Parathyroid adenoma (tissue), 2 donors: ENCODE measurements at regions not wholly inside any gene's neighbourhood (a gene's known extent, or its start where the extent isn't known, plus 50 kb on each side); places are given as distances from the start of the nearest gene placed in this dataset.
"Not testable (repeated sequence)": the region's sequence is repeated elsewhere in the genome, so short reads cannot be mapped to it uniquely, and the experiment has no call there.

Experiments used
- H2AFZ ChIP-seq: fragments of 300-600 bp; sonication (generic); one replicate; pipeline ENCODE4 v1.7.0; 2017; ENCODE audit warnings: antibody characterized with exemption, mild to moderate bottlenecking
- H3K27ac ChIP-seq: fragments of 300-600 bp; sonication (generic); one replicate; pipeline ENCODE4 v1.7.0; 2017
- H3K27me3 ChIP-seq: fragments of 300-600 bp; sonication (generic); one replicate; pipeline ENCODE4 v1.7.0; 2017; ENCODE audit warnings: low read length; ENCODE audit not compliant: control insufficient read depth, insufficient read depth
- H3K36me3 ChIP-seq: fragments of 300-600 bp; sonication (generic); one replicate; pipeline ENCODE4 v1.7.0; 2017; ENCODE audit warnings: low read length; ENCODE audit not compliant: control insufficient read depth, insufficient read depth
- H3K4me1 ChIP-seq: fragments of 300-600 bp; sonication (generic); one replicate; pipeline ENCODE4 v1.7.0; 2017; ENCODE audit warnings: control low read depth
- H3K4me2 ChIP-seq: fragments of 300-600 bp; sonication (generic); one replicate; pipeline ENCODE4 v1.7.0; 2017; ENCODE audit warnings: low read length
- H3K4me3 ChIP-seq: fragments of 300-600 bp; sonication (generic); one replicate; pipeline ENCODE4 v1.7.0; 2017; ENCODE audit warnings: low read depth, low read length
- H3K79me2 ChIP-seq: fragments of 300-600 bp; sonication (generic); one replicate; pipeline ENCODE4 v1.7.0; 2017; ENCODE audit warnings: control low read depth
- H3K9ac ChIP-seq: fragments of 300-600 bp; sonication (generic); one replicate; pipeline ENCODE4 v1.7.0; 2017; ENCODE audit warnings: mild to moderate bottlenecking
- H3K9me3 ChIP-seq: fragments of 300-600 bp; sonication (generic); one replicate; pipeline ENCODE4 v1.7.0; 2017; ENCODE audit warnings: low read length; ENCODE audit not compliant: control insufficient read depth
- TF ChIP-seq, protein P1 (sequence below): fragments of 300-600 bp; sonication (generic); IDR thresholded peaks from one replicate; pipeline ENCODE4 v1.7.0; 2017; ENCODE audit warnings: antibody characterized with exemption, mild to moderate bottlenecking
- donor health status: primary hyperparathyroidism.

DNA sequence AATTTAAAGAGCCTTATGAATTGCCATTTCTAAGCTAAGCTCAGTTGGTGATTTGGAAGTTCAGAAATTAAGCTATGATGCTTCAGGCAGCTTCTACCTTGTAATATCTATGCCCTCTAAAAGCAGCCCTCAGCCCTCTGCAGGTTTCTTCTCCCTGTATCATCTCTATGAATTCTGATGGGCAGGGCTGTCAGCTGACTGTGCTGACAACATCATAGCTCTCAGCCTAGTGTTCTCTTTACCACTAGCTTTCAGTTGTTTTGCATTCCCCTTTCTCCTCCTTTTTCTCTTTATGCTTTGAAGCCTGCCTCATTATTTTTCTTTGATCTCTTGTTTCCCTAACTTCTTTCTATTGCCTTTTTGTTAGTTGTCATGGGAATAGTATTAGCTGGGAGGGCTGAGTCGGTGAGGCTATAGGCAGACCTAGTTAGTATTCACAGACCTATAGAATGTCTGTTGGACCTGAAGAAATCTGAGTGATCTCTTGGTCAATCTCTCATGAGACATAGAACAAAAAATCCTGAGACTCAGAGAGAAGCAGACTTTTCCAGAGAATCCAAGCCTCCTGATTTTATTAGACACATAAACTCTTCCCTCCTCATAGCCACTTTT, 535.4 kb downstream of the RAB38 start:
- no peak overlapping the region for H3K27ac ChIP-seq
- no peaks in the 10 kb centered on the region for H3K36me3 ChIP-seq
- no peak overlapping the region for H3K9ac ChIP-seq
- no peaks in the 10 kb centered on the region for H3K27me3 ChIP-seq
- no peaks in the 10 kb centered on the region for H3K9me3 ChIP-seq
- H2AFZ ChIP-seq, result no peak overlapping the region
- H3K79me2 ChIP-seq, result no peaks in the 10 kb centered on the region
- no peaks in the 10 kb centered on the region for H3K4me1 ChIP-seq
- H3K4me2 ChIP-seq, result no peak overlapping the region
- TF ChIP-seq, protein P1, sequence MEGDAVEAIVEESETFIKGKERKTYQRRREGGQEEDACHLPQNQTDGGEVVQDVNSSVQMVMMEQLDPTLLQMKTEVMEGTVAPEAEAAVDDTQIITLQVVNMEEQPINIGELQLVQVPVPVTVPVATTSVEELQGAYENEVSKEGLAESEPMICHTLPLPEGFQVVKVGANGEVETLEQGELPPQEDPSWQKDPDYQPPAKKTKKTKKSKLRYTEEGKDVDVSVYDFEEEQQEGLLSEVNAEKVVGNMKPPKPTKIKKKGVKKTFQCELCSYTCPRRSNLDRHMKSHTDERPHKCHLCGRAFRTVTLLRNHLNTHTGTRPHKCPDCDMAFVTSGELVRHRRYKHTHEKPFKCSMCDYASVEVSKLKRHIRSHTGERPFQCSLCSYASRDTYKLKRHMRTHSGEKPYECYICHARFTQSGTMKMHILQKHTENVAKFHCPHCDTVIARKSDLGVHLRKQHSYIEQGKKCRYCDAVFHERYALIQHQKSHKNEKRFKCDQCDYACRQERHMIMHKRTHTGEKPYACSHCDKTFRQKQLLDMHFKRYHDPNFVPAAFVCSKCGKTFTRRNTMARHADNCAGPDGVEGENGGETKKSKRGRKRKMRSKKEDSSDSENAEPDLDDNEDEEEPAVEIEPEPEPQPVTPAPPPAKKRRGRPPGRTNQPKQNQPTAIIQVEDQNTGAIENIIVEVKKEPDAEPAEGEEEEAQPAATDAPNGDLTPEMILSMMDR, result no peak
- no peak overlapping the region for H3K4me3 ChIP-seq

- Histone ChIP-seq H3K4me1 (no peaks in the 10 kb centered on the region), H3K79me2 (no peaks in the 10 kb centered on the region), H3K4me2 (no peak overlapping the region), H2AFZ (no peak overlapping the region), H3K4me3 (no peak overlapping the region), H3K27ac (no peak overlapping the region), H3K9me3 (no peaks in the 10 kb centered on the region), H3K27me3 (no peaks in the 10 kb centered on the region), H3K36me3 (no peaks in the 10 kb centered on the region), H3K9ac (no peak overlapping the region)
- TF ChIP-seq, protein P1, result no peak
Observed at GRCh38 chr11:87635001-87635400, 540.2 kb downstream of the RAB38 start.

DNA sequence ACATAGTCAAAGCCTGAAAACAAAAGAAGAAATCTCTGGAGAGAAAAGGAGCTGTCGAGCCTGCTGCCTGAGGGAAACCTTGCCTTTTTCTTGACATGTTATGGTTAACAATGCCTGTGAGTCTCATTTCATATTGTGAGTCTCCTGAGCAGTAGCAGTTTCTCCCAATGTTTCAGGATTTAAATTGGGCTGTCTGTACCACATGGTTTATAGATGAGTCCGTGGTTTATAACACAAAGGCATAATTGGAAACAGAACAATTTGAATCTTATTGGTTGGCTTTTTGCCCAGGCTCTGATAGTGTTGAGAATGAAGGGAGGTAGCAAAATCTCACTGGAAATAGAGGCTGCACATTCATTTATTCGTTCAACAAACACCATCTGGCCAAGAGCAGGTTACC, 540.9 kb downstream of the RAB38 start:
- no peak overlapping the region for H3K27ac ChIP-seq
- H3K79me2 ChIP-seq, result no peaks in the 10 kb centered on the region
- no peak overlapping the region for H2AFZ ChIP-seq
- TF ChIP-seq, protein P1, result no peak
- H3K36me3 ChIP-seq, result no peaks in the 10 kb centered on the region
- no peaks in the 10 kb centered on the region for H3K4me1 ChIP-seq
- H3K9me3 ChIP-seq, result no peaks in the 10 kb centered on the region
- H3K4me3 ChIP-seq, result no peak overlapping the region
- no peak overlapping the region for H3K9ac ChIP-seq
- no peaks in the 10 kb centered on the region for H3K27me3 ChIP-seq
- H3K4me2 ChIP-seq, result no peak overlapping the region

- no peak overlapping the region for H3K27ac ChIP-seq
- no peaks in the 10 kb centered on the region for H3K9me3 ChIP-seq
- H3K79me2 ChIP-seq, result no peaks in the 10 kb centered on the region
- H2AFZ ChIP-seq, result no peak overlapping the region
- no peaks in the 10 kb centered on the region for H3K36me3 ChIP-seq
- H3K4me3 ChIP-seq, result no peak overlapping the region
- TF ChIP-seq, protein P1, result no peak
- H3K27me3 ChIP-seq, result no peaks in the 10 kb centered on the region
- no peak overlapping the region for H3K4me2 ChIP-seq
- H3K4me1 ChIP-seq, result no peaks in the 10 kb centered on the region
- no peak overlapping the region for H3K9ac ChIP-seq
Observed at GRCh38 chr11:87628957-87629356, 546.3 kb downstream of the RAB38 start.

DNA sequence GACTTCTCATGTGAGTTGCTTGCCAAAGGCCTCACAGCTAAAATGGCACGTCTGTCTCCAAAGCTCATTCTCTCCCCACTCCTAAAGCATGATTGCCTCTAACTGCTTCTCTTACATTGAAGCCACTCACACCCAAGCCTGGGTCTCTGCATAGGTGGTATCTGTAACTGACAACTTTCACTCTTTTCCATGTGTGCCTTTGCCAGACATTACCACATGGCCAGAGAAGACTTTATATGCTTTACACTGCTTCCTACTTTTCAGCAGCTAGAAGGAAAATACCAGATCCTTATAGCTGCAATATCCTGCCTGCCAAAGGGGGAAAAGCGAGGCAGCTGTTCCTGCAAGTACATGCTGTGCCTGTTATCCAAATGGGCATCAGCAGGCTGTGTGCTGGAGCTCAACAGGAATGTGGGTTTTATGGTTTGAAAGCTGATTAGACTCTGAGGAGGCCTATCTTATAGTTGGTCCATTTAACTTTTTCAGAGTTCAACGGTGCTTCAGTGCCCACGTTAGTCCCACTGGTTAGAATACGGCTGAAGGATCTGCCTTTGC, 547.1 kb downstream of the RAB38 start:
- TF ChIP-seq, protein P1, result no peak

GRCh38 chr11:87623531-87624365, 551.5 kb downstream of the RAB38 start:
- H3K9ac ChIP-seq, H3K4me2 ChIP-seq, H3K9me3 ChIP-seq, H3K79me2 ChIP-seq, H3K4me3 ChIP-seq, H3K4me1 ChIP-seq, H3K36me3 ChIP-seq, H2AFZ ChIP-seq, H3K27me3 ChIP-seq, H3K27ac ChIP-seq: not testable (repeated sequence)

More for the DNA sequence above, 547.1 kb downstream of the RAB38 start:
- Histone ChIP-seq H3K27me3 (no peaks in the 10 kb centered on the region), H3K9me3 (no peaks in the 10 kb centered on the region), H3K4me1 (no peaks in the 10 kb centered on the region), H3K79me2 (no peaks in the 10 kb centered on the region), H3K4me2 (no peak overlapping the region), H3K9ac (no peak overlapping the region), H3K4me3 (no peak overlapping the region), H3K27ac (no peak overlapping the region), H2AFZ (no peak overlapping the region), H3K36me3 (no peaks in the 10 kb centered on the region)
